ENCODE measurements at regions not wholly inside any gene's neighbourhood (a gene's known extent, or its start where the extent isn't known, plus 50 kb on each side); places are given as distances from the start of the nearest gene placed in this dataset.

GRCh38 chr14:88064841-88065240 lies 59.9 kb downstream of the GPR65 start:
- no peaks in the 10 kb centered on the region for H3K27me3 Mint-ChIP-seq

GRCh38 chr14:88069677-88070076 lies 64.7 kb downstream of the GPR65 start:
- Mint-ChIP-seq H3K4me1 (ENCODE audit: low read depth) (no peaks in the 10 kb centered on the region), H3K9me3 (peaks cover 11% of the 10 kb centered on the region), H3K36me3 (ENCODE audit: low read depth) (peaks cover 3% of the 10 kb centered on the region), H3K4me3 (no peak overlapping the region), H3K27ac (no peak overlapping the region), H3K27me3 (no peaks in the 10 kb centered on the region)
- ChIA-PET POLR2A (no interaction called here), CTCF (no interaction called here)
- intact Hi-C loops (cut with micrococcal nuclease), result no loop called here
- TF ChIP-seq CTCF (IDR thresholded peaks at IDR 0.05), result no peak
- DNase-seq (no peak), ATAC-seq (no peak)

More at GRCh38 chr14:88064841-88065240, 59.9 kb downstream of the GPR65 start:
- no peak for ATAC-seq
- no peak for DNase-seq
- POLR2A ChIA-PET, result interaction anchor here (0.6 to 1.1 kb wide), 2 partner anchors 11 to 24 kb away, joined by 3 read pairs; no protein-coding TSS in a partner anchor
- no peak overlapping the region for H3K27ac Mint-ChIP-seq
- H3K9me3 Mint-ChIP-seq, result peaks cover 7% of the 10 kb centered on the region
- TF ChIP-seq CTCF (IDR thresholded peaks at IDR 0.05), result no peak
- peaks cover 3% of the 10 kb centered on the region for H3K36me3 Mint-ChIP-seq (ENCODE audit: low read depth)
- H3K4me3 Mint-ChIP-seq, result no peak overlapping the region
- no peaks in the 10 kb centered on the region for H3K4me1 Mint-ChIP-seq (ENCODE audit: low read depth)
- intact Hi-C loops (cut with micrococcal nuclease), result no loop called here
- CTCF ChIA-PET, result interaction anchor here (1.1 kb wide), 1 partner anchor 16 kb away, joined by 4 read pairs; no protein-coding TSS in a partner anchor

- H3K27ac Mint-ChIP-seq, result no peak overlapping the region
- H3K9me3 Mint-ChIP-seq, result peaks cover 4% of the 10 kb centered on the region
- no peak overlapping the region for H3K4me3 Mint-ChIP-seq
- ChIA-PET CTCF (interaction anchor here (0.9 to 1.6 kb wide), 3 partner anchors 9 to 180 kb away, joined by 3 to 7 read pairs (median 3); no protein-coding TSS in a partner anchor), POLR2A (interaction anchor here (0.8 kb wide), 1 partner anchor 10 kb away, joined by 3 read pairs; no protein-coding TSS in a partner anchor)
- no peaks in the 10 kb centered on the region for H3K4me1 Mint-ChIP-seq (ENCODE audit: low read depth)
- no peak for DNase-seq
- intact Hi-C loops (cut with micrococcal nuclease), result no loop called here
- no peaks in the 10 kb centered on the region for H3K27me3 Mint-ChIP-seq
- no peak for ATAC-seq
- H3K36me3 Mint-ChIP-seq (ENCODE audit: low read depth), result no peaks in the 10 kb centered on the region
- TF ChIP-seq CTCF (IDR thresholded peaks at IDR 0.05), result no peak
Observed at GRCh38 chr14:88075269-88075981, 70.5 kb downstream of the GPR65 start.

GRCh38 chr14:88078525-88078924 lies 73.6 kb downstream of the GPR65 start:
- Mint-ChIP-seq H3K4me3 (no peak overlapping the region), H3K4me1 (ENCODE audit: low read depth) (no peaks in the 10 kb centered on the region), H3K27ac (no peak overlapping the region), H3K36me3 (ENCODE audit: low read depth) (no peaks in the 10 kb centered on the region), H3K9me3 (no peaks in the 10 kb centered on the region), H3K27me3 (no peaks in the 10 kb centered on the region)
- DNase-seq, result no peak
- intact Hi-C loops (cut with micrococcal nuclease), result no loop called here
- no peak for ATAC-seq
- TF ChIP-seq CTCF (IDR thresholded peaks at IDR 0.05), result no peak
- ChIA-PET POLR2A (no interaction called here), CTCF (interaction anchor here (1.4 kb wide), 1 partner anchor 134 kb away, joined by 3 read pairs; no protein-coding TSS in a partner anchor)

GRCh38 chr14:88079624-88080023 lies 74.7 kb downstream of the GPR65 start:
- H3K27ac Mint-ChIP-seq, result no peak overlapping the region
- ChIA-PET CTCF (no interaction called here), POLR2A (no interaction called here)
- no peaks in the 10 kb centered on the region for H3K9me3 Mint-ChIP-seq
- no peaks in the 10 kb centered on the region for H3K4me1 Mint-ChIP-seq (ENCODE audit: low read depth)
- ATAC-seq (no peak), DNase-seq (no peak)
- intact Hi-C loops (cut with micrococcal nuclease), result no loop called here
- no peak overlapping the region for H3K4me3 Mint-ChIP-seq
- no peaks in the 10 kb centered on the region for H3K27me3 Mint-ChIP-seq
- no peak for TF ChIP-seq CTCF (IDR thresholded peaks at IDR 0.05)
- H3K36me3 Mint-ChIP-seq (ENCODE audit: low read depth), result no peaks in the 10 kb centered on the region

Data from activated CD8-positive, alpha-beta T cell treated with anti-CD3 and anti-CD28 coated beads for 36 hours (primary cell).